DOHH2 (cell line): ENCODE measurements at regions not wholly inside any gene's neighbourhood (a gene's known extent, or its start where the extent isn't known, plus 50 kb on each side); places are given as distances from the start of the nearest gene placed in this dataset.

Source experiments
- H3F3A ChIP-seq: fragments of 200-600 bp; sonication (generic), shearing (Covaris generic); 2 replicates; pipeline ENCODE4 v1.6.0; 2016; ENCODE audit warnings: antibody characterized with exemption, mild to moderate bottlenecking; ENCODE audit not compliant: control insufficient read depth, insufficient read depth
- H3K27ac ChIP-seq: fragments of 200-600 bp; sonication (generic); 2 replicates; pipeline ENCODE4 v1.5.1; 2014; ENCODE audit warnings: low read depth, mild to moderate bottlenecking, low read length, moderate library complexity
- H3K27me3 ChIP-seq: fragments of 200-600 bp; sonication (generic); 2 replicates; pipeline ENCODE4 v1.6.1; 2014; ENCODE audit warnings: mild to moderate bottlenecking, low read length, mixed read lengths; ENCODE audit not compliant: control insufficient read depth
- H3K36me3 ChIP-seq: fragments of 200-600 bp; sonication (generic); 2 replicates; pipeline ENCODE4 v1.6.1; 2014; ENCODE audit warnings: mild to moderate bottlenecking, low read length, moderate library complexity, mixed read lengths; ENCODE audit not compliant: control insufficient read depth
- H3K4me1 ChIP-seq: fragments of 200-600 bp; sonication (generic); 2 replicates; pipeline ENCODE4 v1.6.1; 2014; ENCODE audit warnings: mild to moderate bottlenecking, low read length, mixed read lengths; ENCODE audit not compliant: control insufficient read depth
- H3K4me2 ChIP-seq: fragments of 200-600 bp; sonication (generic); 2 replicates; pipeline ENCODE4 v1.6.0; 2014; ENCODE audit warnings: mild to moderate bottlenecking, low read length, moderate library complexity
- H3K4me3 ChIP-seq: fragments of 200-600 bp; sonication (generic); 2 replicates; pipeline ENCODE4 v1.5.1; 2014; ENCODE audit warnings: mild to moderate bottlenecking, low read length, mixed read lengths
- H3K79me2 ChIP-seq: fragments of 200-600 bp; sonication (generic); 2 replicates; pipeline ENCODE4 v1.6.1; 2014; ENCODE audit warnings: mild to moderate bottlenecking, low read length, mixed read lengths; ENCODE audit not compliant: control insufficient read depth
- H3K9me2 ChIP-seq: fragments of 200-600 bp; sonication (generic); replicated peaks from 2 replicates; pipeline ENCODE4 v1.6.1; 2014; ENCODE audit warnings: mild to moderate bottlenecking, low read length, mixed read lengths; ENCODE audit not compliant: control insufficient read depth
- H3K9me3 ChIP-seq: fragments of 200-600 bp; sonication (generic); 2 replicates; pipeline ENCODE4 v1.6.1; 2014; ENCODE audit warnings: antibody characterized with exemption, low read length, mixed read lengths; ENCODE audit not compliant: control insufficient read depth, insufficient read depth
- H4K20me1 ChIP-seq: fragments of 200-600 bp; sonication (generic); 2 replicates; pipeline ENCODE4 v1.6.0; 2014; ENCODE audit warnings: low read depth, mild to moderate bottlenecking, antibody characterized with exemption, low read length, moderate library complexity; ENCODE audit not compliant: control insufficient read depth, insufficient read depth
- CTCF ChIP-seq: fragments of 200-600 bp; sonication (generic); IDR thresholded peaks from one replicate; pipeline ENCODE4 v1.5.1; 2014; ENCODE audit warnings: antibody characterized with exemption, mild to moderate bottlenecking, low read depth, low read length; ENCODE audit not compliant: poor library complexity, severe bottlenecking
- EZH2phosphoT487 ChIP-seq: fragments of 200-600 bp; sonication (generic); IDR thresholded peaks from 2 replicates; pipeline ENCODE4 v1.6.1; 2017; ENCODE audit warnings: borderline replicate concordance, mild to moderate bottlenecking, antibody characterized with exemption, low read length, moderate library complexity, mixed read lengths

- no peak overlapping the region for H3K27ac ChIP-seq
- no peak overlapping the region for H3K4me2 ChIP-seq
- H3F3A ChIP-seq = no peaks in the 10 kb centered on the region
- no peaks in the 10 kb centered on the region for H3K9me2 ChIP-seq
- no peaks in the 10 kb centered on the region for H4K20me1 ChIP-seq
- H3K4me1 ChIP-seq = no peaks in the 10 kb centered on the region
- no peaks in the 10 kb centered on the region for H3K9me3 ChIP-seq
- H3K36me3 ChIP-seq = no peaks in the 10 kb centered on the region
- no peaks in the 10 kb centered on the region for H3K27me3 ChIP-seq
- no peaks in the 10 kb centered on the region for H3K79me2 ChIP-seq
- no peak for TF ChIP-seq EZH2phosphoT487
- no peak for TF ChIP-seq CTCF
- no peak overlapping the region for H3K4me3 ChIP-seq
Observed at GRCh38 chr20:4415281-4415680, 166.2 kb upstream of the ADRA1D start.

GRCh38 chr20:4413314-4414049, 164.4 kb upstream of the ADRA1D start:
- no peak overlapping the region for H3K27ac ChIP-seq
- H4K20me1 ChIP-seq = no peaks in the 10 kb centered on the region
- no peak overlapping the region for H3K4me3 ChIP-seq
- H3K4me1 ChIP-seq = no peaks in the 10 kb centered on the region
- H3K79me2 ChIP-seq = no peaks in the 10 kb centered on the region
- TF ChIP-seq EZH2phosphoT487 (no peak), CTCF (no peak)
- no peaks in the 10 kb centered on the region for H3K36me3 ChIP-seq
- H3K4me2 ChIP-seq = no peak overlapping the region
- no peaks in the 10 kb centered on the region for H3K27me3 ChIP-seq
- no peaks in the 10 kb centered on the region for H3K9me3 ChIP-seq
- H3K9me2 ChIP-seq = no peaks in the 10 kb centered on the region
- H3F3A ChIP-seq = no peaks in the 10 kb centered on the region

GRCh38 chr20:4412216-4412615, 163.1 kb upstream of the ADRA1D start:
- Histone ChIP-seq H3K4me1 (no peaks in the 10 kb centered on the region), H3K4me2 (no peak overlapping the region), H4K20me1 (no peaks in the 10 kb centered on the region), H3K9me2 (no peaks in the 10 kb centered on the region), H3K4me3 (no peak overlapping the region), H3K79me2 (no peaks in the 10 kb centered on the region), H3F3A (no peaks in the 10 kb centered on the region), H3K36me3 (no peaks in the 10 kb centered on the region), H3K9me3 (no peaks in the 10 kb centered on the region), H3K27ac (no peak overlapping the region), H3K27me3 (no peaks in the 10 kb centered on the region)
- TF ChIP-seq EZH2phosphoT487 (no peak), CTCF (no peak)
